HL-60 (cell line): ENCODE measurements at regions not wholly inside any gene's neighbourhood (a gene's known extent, or its start where the extent isn't known, plus 50 kb on each side); places are given as distances from the start of the nearest gene placed in this dataset.

Experiments
- CTCF ChIP-seq: IDR thresholded peaks from one replicate; pipeline ENCODE4 v1.5.1; 2011; ENCODE audit warnings: low read length, control low read depth, inconsistent platforms; ENCODE audit not compliant: insufficient read depth
- GABPA ChIP-seq: IDR thresholded peaks from 2 replicates; pipeline ENCODE4 v1.6.1; 2012; ENCODE audit warnings: low read depth
- SPI1 ChIP-seq: IDR thresholded peaks from 2 replicates; pipeline ENCODE4 v1.6.1; 2012; ENCODE audit warnings: low read depth, mild to moderate bottlenecking, borderline replicate concordance
- TF ChIP-seq, protein P1 (sequence below): IDR thresholded peaks from 2 replicates; pipeline ENCODE4 v1.6.1; 2012; ENCODE audit warnings: low read depth; ENCODE audit not compliant: insufficient replicate concordance

DNA sequence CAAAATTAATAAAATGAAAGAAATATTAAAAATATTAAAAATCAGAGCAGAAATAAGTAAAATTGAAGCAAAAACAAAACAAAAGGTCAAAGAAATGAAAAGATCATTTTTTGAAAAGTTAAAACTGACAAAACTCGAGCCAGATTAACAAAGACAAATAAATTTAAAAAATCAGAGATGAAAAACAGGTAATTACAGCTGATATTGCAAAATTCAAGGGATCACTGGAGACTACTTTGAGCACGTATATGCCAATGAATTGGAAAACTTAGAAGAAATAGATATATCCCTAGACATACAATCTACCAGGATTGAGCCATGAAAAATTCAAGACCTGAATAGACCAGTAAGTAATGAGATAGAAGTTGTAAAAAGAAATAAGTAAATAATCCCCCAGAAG, 446.2 kb upstream of the EYS start:
- TF ChIP-seq CTCF (no peak), GABPA (no peak), SPI1 (no peak)
- TF ChIP-seq, protein P1, sequence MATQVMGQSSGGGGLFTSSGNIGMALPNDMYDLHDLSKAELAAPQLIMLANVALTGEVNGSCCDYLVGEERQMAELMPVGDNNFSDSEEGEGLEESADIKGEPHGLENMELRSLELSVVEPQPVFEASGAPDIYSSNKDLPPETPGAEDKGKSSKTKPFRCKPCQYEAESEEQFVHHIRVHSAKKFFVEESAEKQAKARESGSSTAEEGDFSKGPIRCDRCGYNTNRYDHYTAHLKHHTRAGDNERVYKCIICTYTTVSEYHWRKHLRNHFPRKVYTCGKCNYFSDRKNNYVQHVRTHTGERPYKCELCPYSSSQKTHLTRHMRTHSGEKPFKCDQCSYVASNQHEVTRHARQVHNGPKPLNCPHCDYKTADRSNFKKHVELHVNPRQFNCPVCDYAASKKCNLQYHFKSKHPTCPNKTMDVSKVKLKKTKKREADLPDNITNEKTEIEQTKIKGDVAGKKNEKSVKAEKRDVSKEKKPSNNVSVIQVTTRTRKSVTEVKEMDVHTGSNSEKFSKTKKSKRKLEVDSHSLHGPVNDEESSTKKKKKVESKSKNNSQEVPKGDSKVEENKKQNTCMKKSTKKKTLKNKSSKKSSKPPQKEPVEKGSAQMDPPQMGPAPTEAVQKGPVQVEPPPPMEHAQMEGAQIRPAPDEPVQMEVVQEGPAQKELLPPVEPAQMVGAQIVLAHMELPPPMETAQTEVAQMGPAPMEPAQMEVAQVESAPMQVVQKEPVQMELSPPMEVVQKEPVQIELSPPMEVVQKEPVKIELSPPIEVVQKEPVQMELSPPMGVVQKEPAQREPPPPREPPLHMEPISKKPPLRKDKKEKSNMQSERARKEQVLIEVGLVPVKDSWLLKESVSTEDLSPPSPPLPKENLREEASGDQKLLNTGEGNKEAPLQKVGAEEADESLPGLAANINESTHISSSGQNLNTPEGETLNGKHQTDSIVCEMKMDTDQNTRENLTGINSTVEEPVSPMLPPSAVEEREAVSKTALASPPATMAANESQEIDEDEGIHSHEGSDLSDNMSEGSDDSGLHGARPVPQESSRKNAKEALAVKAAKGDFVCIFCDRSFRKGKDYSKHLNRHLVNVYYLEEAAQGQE = no peak
